RCC 7860 (cell line): ENCODE measurements at regions not wholly inside any gene's neighbourhood (a gene's known extent, or its start where the extent isn't known, plus 50 kb on each side); places are given as distances from the start of the nearest gene placed in this dataset.
A peak's percentile ranks its signal among the peaks of the same experiment; 100 is the strongest.

Experiments
- DNase-seq: peaks from one replicate; pipeline ENCODE4 v3.0.0-alpha.2; 2015; ENCODE audit warnings: low spot score
- FAIRE-seq: peaks from 2 replicates; lab custom pipeline; 2012; peaks lifted over from hg19 to GRCh38; lab: Jason Lieb, UNC

DNA sequence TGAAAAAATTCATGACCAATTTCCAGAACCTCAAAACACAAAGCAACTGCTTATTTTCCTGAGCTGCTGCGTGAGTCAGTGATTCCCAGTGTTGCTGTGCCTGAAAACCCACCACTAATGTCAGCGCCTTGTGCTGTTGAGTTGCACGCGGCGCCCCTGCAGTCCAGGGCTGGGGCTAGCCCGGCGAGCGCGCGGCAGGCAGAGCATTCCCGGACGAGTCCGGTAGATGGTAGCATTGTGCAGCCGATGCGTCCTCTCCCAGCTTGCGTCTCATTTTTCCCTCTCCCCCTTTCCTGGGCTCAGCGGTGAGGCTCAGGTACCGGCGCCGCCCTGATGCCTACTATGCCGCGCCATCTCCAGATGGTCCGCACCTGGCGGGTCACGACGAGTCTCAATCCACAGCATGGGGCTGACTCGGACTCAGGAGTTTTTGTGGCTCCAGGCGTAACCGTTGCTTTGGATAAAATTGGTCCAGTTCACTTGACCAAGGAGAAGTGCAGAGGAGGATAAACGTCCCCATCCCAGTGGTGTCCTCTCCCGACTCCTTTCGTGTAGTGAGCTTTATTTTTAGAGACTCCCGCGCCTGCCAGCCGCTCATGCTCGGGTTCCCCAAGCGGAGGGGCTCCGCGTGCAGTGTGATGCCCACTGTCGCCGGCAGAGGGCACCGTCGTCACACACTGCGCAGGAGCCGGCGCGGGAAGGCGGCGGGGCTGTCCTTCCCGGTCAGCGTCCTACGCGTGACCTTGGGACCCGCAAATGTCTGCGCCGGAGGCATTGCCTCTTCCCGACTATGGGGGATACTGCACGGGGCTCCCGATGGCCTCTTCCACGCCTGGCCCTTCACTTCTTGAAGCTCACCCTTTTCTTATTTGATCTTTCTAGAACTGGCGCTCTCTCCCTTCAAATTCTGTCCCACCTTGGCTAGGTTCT is 53.6 kb upstream of the IGFBP7 start:
- DNase-seq: peak; percentile 73
- FAIRE-seq: peak; percentile 45

DNA sequence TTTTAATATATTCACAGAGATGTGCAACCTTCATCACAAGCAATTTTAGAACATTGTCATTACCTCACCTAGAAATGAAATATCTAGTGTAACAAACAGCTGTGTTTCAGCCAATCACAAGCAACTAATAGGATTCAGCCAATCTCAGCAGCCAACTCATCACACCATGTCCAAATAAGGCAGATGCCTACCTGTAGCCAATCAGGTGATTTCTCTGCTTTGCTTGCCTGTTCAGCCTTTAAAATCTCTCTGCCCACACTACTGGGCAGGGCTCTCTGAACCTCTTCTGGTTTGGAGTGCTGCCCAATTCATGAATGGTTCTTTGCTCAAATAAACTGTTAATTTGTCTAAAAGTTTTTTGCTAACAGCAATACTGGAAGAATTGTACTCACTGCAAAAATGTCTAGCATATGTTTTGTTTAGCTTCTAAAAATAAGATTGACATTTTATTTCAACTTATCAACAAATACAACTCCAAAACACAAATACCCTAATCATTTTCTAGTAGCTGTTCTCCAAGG is 52.4 kb upstream of the IGFBP7 start:
- DNase-seq (no peak), FAIRE-seq (no peak)
